ENCODE measurements at regions not wholly inside any gene's neighbourhood (a gene's known extent, or its start where the extent isn't known, plus 50 kb on each side); places are given as distances from the start of the nearest gene placed in this dataset.

GRCh38 chr2:118535171-118535817 is 312.2 kb downstream of the EN1 start:
- no peak for TF ChIP-seq CTCF (IDR thresholded peaks at IDR 0.05; ENCODE audit: low read depth, low read length)
- no peak for TF ChIP-seq MYC (IDR thresholded peaks at IDR 0.05; ENCODE audit: low read depth, low read length)
- no peak for TF ChIP-seq POLR2A (IDR thresholded peaks at IDR 0.05; ENCODE audit: extremely low read depth, insufficient read length)
- TF ChIP-seq MAX (IDR thresholded peaks at IDR 0.05; ENCODE audit: low read depth, low read length) = no peak
- H3K4me3 ChIP-seq (ENCODE audit: low read depth, low read length) = no peak overlapping the region
- DNase-seq (ENCODE audit: low read depth) = no peak

GRCh38 chr2:118530976-118531375 is 316.5 kb downstream of the EN1 start:
- TF ChIP-seq POLR2A (IDR thresholded peaks at IDR 0.05; ENCODE audit: extremely low read depth, insufficient read length) = no peak
- TF ChIP-seq MAX (IDR thresholded peaks at IDR 0.05; ENCODE audit: low read depth, low read length) = no peak
- DNase-seq (ENCODE audit: low read depth) = no peak
- H3K4me3 ChIP-seq (ENCODE audit: low read depth, low read length) = no peak overlapping the region

- TF ChIP-seq MAX (IDR thresholded peaks at IDR 0.05; ENCODE audit: low read depth, low read length) (no peak), CTCF (IDR thresholded peaks at IDR 0.05; ENCODE audit: low read depth, low read length) (no peak), MYC (IDR thresholded peaks at IDR 0.05; ENCODE audit: low read depth, low read length) (no peak), POLR2A (IDR thresholded peaks at IDR 0.05; ENCODE audit: extremely low read depth, insufficient read length) (no peak)
- no peak overlapping the region for H3K4me3 ChIP-seq (ENCODE audit: low read depth, low read length)
- DNase-seq (ENCODE audit: low read depth) = no peak
Measured at GRCh38 chr2:118529908-118530599, 317.4 kb downstream of the EN1 start.

- TF ChIP-seq CTCF (IDR thresholded peaks at IDR 0.05; ENCODE audit: low read depth, low read length) = no peak
- TF ChIP-seq MAX (IDR thresholded peaks at IDR 0.05; ENCODE audit: low read depth, low read length) = no peak
- TF ChIP-seq MYC (IDR thresholded peaks at IDR 0.05; ENCODE audit: low read depth, low read length) = no peak
- TF ChIP-seq POLR2A (IDR thresholded peaks at IDR 0.05; ENCODE audit: extremely low read depth, insufficient read length) = no peak
- peak; percentile 4 for DNase-seq (ENCODE audit: low read depth)
- no peak overlapping the region for H3K4me3 ChIP-seq (ENCODE audit: low read depth, low read length)
Measured at GRCh38 chr2:118527571-118527970, 319.9 kb downstream of the EN1 start.

DNA sequence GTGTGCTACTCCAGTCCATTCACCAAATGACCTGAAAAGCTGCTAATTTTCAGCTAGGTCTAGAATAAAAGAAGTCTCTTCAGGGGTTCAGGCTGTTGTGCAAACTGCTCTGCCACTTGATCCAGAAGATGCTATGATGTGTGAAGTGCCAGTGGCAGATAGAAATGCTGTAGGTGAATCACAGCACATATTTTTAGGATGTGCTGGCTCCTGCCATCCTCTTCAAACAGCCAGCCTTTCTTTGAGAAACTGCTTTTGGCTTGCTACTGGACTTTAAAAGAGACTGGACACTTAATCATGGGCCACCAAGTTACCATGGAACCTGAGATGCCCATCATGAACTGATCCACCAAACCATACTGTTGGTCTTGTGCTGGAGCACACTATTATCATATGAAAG is 322.1 kb downstream of the EN1 start:
- H3K4me3 ChIP-seq (ENCODE audit: low read depth, low read length) = no peak overlapping the region
- no peak for DNase-seq (ENCODE audit: low read depth)
- TF ChIP-seq MYC (IDR thresholded peaks at IDR 0.05; ENCODE audit: low read depth, low read length) (no peak), MAX (IDR thresholded peaks at IDR 0.05; ENCODE audit: low read depth, low read length) (no peak), POLR2A (IDR thresholded peaks at IDR 0.05; ENCODE audit: extremely low read depth, insufficient read length) (no peak), CTCF (IDR thresholded peaks at IDR 0.05; ENCODE audit: low read depth, low read length) (no peak)

GRCh38 chr2:118524911-118525310 is 322.5 kb downstream of the EN1 start:
- H3K4me3 ChIP-seq (ENCODE audit: low read depth, low read length) = no peak overlapping the region
- TF ChIP-seq POLR2A (IDR thresholded peaks at IDR 0.05; ENCODE audit: extremely low read depth, insufficient read length) = no peak
- no peak for DNase-seq (ENCODE audit: low read depth)
